ENCODE measurements at regions not wholly inside any gene's neighbourhood (a gene's known extent, or its start where the extent isn't known, plus 50 kb on each side); places are given as distances from the start of the nearest gene placed in this dataset.

DNA sequence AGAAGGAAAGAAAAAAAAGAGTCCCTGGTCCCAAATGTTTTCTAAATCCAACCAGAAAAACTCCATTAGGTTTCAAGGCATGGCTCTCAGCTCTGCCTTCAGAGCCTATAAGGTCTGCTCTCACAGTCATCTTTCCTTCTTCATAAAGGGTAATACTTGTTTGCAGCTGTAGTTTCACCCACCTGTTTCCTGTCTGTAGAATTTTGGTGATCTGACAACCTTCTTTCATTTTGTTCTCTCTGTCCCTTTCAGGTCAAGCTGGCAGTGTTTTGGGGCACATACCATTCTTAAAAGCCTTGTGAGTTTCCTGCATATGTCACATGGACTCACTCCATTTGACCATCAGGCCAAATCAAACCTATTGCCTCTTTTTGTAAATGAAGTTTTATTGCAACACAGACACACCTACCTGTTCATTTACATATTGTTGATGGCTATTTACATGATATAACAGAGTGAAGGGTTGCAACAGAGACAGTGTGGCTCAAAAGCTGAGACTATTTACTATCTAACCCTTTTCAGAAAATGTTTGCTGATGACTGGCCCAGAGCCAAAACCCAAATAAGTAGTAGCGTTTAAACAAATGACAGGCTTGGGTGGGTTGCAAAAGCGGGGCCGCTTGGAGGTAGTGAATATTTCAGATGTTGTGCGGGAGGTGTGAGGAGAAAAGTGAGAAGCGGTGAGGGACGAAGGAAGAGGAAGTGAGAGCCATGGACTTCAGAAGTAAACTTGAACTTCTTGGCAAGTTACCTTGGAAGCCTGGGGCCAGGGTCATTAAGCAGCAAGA, 292.7 kb upstream of the PROK2 start:
- H4K20me1 ChIP-seq (ENCODE audit: insufficient read depth, low read length), result no peaks in the 10 kb centered on the region
- no peak overlapping the region for H3K9ac ChIP-seq (ENCODE audit: low read depth, low read length)
- H3K4ac ChIP-seq (ENCODE audit: low read depth, low read length), result no peak overlapping the region
- H2AK5ac ChIP-seq (ENCODE audit: low read depth, low read length), result no peak overlapping the region
- H3K4me1 ChIP-seq (ENCODE audit: control insufficient read depth, insufficient read depth, low read length), result no peaks in the 10 kb centered on the region
- no peaks in the 10 kb centered on the region for H3K79me1 ChIP-seq (ENCODE audit: low read depth in 1 of 2, low read length in 2 of 2)
- BruUV-seq (replicated peaks), result no TSS peak
- 50% methylated on average over 5 of the region's 6 CpGs; no CpG with 5 or more reads in 1 of the 2 experiments for WGBS, 2 experiments (ENCODE audit: extremely low coverage in 2 of 2, insufficient read length in 1 of 2)
- CTCF ChIA-PET, result no interaction called here
- no peak overlapping the region for H3K56ac ChIP-seq (ENCODE audit: extremely low read depth, insufficient read depth, low read length)
- dilution Hi-C loops (cut with HindIII; ENCODE audit: low sequenced_read_pairs, unreplicated experiment), result no loop called here
- no peak overlapping the region for H2AK9ac ChIP-seq (replicated peaks; ENCODE audit: low read depth, low read length, poor library complexity)
- no peaks in the 10 kb centered on the region for H3K9me1 ChIP-seq (ENCODE audit: insufficient read depth, low read length)
- H3K18ac ChIP-seq (ENCODE audit: low read depth, low read length), result no peak overlapping the region
- TF ChIP-seq CHD1 (IDR thresholded peaks at IDR 0.05; ENCODE audit: low read depth, low read length) (no peak), NFE2L2 (IDR thresholded peaks at IDR 0.05; ENCODE audit: low read depth, low read length) (no peak), MXI1 (IDR thresholded peaks at IDR 0.05; ENCODE audit: borderline replicate concordance, low read depth, low read length) (no peak), MAZ (IDR thresholded peaks at IDR 0.05; ENCODE audit: borderline replicate concordance, low read depth, low read length) (no peak), BHLHE40 (IDR thresholded peaks at IDR 0.05; ENCODE audit: low read depth, low read length) (no peak), RAD21 (IDR thresholded peaks at IDR 0.05; ENCODE audit: low read length) (no peak), RFX5 (IDR thresholded peaks at IDR 0.05; ENCODE audit: low read depth, low read length) (no peak), SMC3 (IDR thresholded peaks at IDR 0.05; ENCODE audit: low read depth, low read length) (no peak), MAFK (IDR thresholded peaks at IDR 0.05; ENCODE audit: low read depth, low read length) (no peak), POLR2A (IDR thresholded peaks at IDR 0.05; ENCODE audit: low read depth, low read length) (no peak), RCOR1 (IDR thresholded peaks at IDR 0.05; ENCODE audit: insufficient replicate concordance, low read length) (no peak), FOS (IDR thresholded peaks at IDR 0.05; ENCODE audit: low read depth, low read length) (no peak), CEBPB (IDR thresholded peaks at IDR 0.05; ENCODE audit: low read depth, low read length) (no peak)
- TF ChIP-seq, protein P1, sequence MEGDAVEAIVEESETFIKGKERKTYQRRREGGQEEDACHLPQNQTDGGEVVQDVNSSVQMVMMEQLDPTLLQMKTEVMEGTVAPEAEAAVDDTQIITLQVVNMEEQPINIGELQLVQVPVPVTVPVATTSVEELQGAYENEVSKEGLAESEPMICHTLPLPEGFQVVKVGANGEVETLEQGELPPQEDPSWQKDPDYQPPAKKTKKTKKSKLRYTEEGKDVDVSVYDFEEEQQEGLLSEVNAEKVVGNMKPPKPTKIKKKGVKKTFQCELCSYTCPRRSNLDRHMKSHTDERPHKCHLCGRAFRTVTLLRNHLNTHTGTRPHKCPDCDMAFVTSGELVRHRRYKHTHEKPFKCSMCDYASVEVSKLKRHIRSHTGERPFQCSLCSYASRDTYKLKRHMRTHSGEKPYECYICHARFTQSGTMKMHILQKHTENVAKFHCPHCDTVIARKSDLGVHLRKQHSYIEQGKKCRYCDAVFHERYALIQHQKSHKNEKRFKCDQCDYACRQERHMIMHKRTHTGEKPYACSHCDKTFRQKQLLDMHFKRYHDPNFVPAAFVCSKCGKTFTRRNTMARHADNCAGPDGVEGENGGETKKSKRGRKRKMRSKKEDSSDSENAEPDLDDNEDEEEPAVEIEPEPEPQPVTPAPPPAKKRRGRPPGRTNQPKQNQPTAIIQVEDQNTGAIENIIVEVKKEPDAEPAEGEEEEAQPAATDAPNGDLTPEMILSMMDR (conservative IDR thresholded peaks at IDR 0.05; ENCODE audit: low read depth, low read length), result no peak
- TF ChIP-seq, protein P2, sequence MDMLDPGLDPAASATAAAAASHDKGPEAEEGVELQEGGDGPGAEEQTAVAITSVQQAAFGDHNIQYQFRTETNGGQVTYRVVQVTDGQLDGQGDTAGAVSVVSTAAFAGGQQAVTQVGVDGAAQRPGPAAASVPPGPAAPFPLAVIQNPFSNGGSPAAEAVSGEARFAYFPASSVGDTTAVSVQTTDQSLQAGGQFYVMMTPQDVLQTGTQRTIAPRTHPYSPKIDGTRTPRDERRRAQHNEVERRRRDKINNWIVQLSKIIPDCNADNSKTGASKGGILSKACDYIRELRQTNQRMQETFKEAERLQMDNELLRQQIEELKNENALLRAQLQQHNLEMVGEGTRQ (IDR thresholded peaks at IDR 0.05; ENCODE audit: low read depth, low read length), result no peak
- TF ChIP-seq, protein P3, sequence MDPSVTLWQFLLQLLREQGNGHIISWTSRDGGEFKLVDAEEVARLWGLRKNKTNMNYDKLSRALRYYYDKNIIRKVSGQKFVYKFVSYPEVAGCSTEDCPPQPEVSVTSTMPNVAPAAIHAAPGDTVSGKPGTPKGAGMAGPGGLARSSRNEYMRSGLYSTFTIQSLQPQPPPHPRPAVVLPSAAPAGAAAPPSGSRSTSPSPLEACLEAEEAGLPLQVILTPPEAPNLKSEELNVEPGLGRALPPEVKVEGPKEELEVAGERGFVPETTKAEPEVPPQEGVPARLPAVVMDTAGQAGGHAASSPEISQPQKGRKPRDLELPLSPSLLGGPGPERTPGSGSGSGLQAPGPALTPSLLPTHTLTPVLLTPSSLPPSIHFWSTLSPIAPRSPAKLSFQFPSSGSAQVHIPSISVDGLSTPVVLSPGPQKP (IDR thresholded peaks at IDR 0.05; ENCODE audit: borderline replicate concordance, low read depth, low read length), result no peak
- H3K36me3 ChIP-seq (ENCODE audit: control insufficient read depth, insufficient read depth, low read length), result no peaks in the 10 kb centered on the region
- peaks cover 4% of the 10 kb centered on the region for H3K9me3 ChIP-seq (ENCODE audit: control insufficient read depth, insufficient read depth, low read length)
- H3K14ac ChIP-seq (replicated peaks; ENCODE audit: low read depth, low read length), result no peak overlapping the region
- DNase-seq (no peak), ATAC-seq (ENCODE audit: low read depth) (no peak)
- no peak overlapping the region for H4K5ac ChIP-seq (ENCODE audit: low read depth, low read length)
- H2BK120ac ChIP-seq (ENCODE audit: low read depth, low read length), result no peak overlapping the region
- H2AFZ ChIP-seq (replicated peaks; ENCODE audit: low read length, poor library complexity), result no peak overlapping the region
- no peak overlapping the region for H4K8ac ChIP-seq (ENCODE audit: low read depth in 2 of 2, low read length in 2 of 2)
- H3K4me2 ChIP-seq (ENCODE audit: low read depth, low read length), result no peak overlapping the region
- no peak overlapping the region for H3K27ac ChIP-seq (ENCODE audit: insufficient read depth, low read length)
- no peak overlapping the region for H4K91ac ChIP-seq (ENCODE audit: insufficient read depth, low read depth, low read length)
- POLR2A ChIA-PET (ENCODE audit: unreplicated experiment), result no interaction called here
- no peak overlapping the region for H2BK5ac ChIP-seq (ENCODE audit: low read depth, low read length, poor library complexity, severe bottlenecking)
- no peak overlapping the region for H2BK15ac ChIP-seq (ENCODE audit: low read depth, low read length)
- H3K27me3 ChIP-seq (ENCODE audit: control insufficient read depth, insufficient read depth, low read length), result peaks cover 2% of the 10 kb centered on the region; the same call in 1 of the 2 replicates
- intact Hi-C loops (cut with micrococcal nuclease), result no loop called here
- H3K4me3 ChIP-seq (ENCODE audit: insufficient read depth, low read depth, low read length), result no peak overlapping the region
- H2BK20ac ChIP-seq (ENCODE audit: low read depth, low read length), result no peak overlapping the region
- no peak overlapping the region for H3K23ac ChIP-seq (ENCODE audit: low read depth, low read length)
- in situ Hi-C loops (cut with MboI; ENCODE audit: low sequenced_read_pairs), result no loop called here

Data from IMR-90 (cell line).